OCI-LY1 (cell line): ENCODE measurements at regions not wholly inside any gene's neighbourhood (a gene's known extent, or its start where the extent isn't known, plus 50 kb on each side); places are given as distances from the start of the nearest gene placed in this dataset.

Source experiments
- H2AFZ ChIP-seq: fragments of 200-600 bp; sonication (generic), shearing (Covaris generic); 2 replicates; pipeline ENCODE4 v1.6.0; 2014; ENCODE audit warnings: antibody characterized with exemption, mild to moderate bottlenecking, low read length
- H3F3A ChIP-seq: fragments of 200-600 bp; sonication (generic), shearing (Covaris generic); 2 replicates; pipeline ENCODE4 v1.6.0; 2014; ENCODE audit warnings: mild to moderate bottlenecking, antibody characterized with exemption, low read length, moderate library complexity; ENCODE audit not compliant: insufficient read depth
- H3K27ac ChIP-seq: fragments of 200-600 bp; sonication (generic); 2 replicates; pipeline ENCODE4 v1.5.1; 2014; ENCODE audit warnings: low read length, mixed run types, mild to moderate bottlenecking, low read depth; ENCODE audit not compliant: poor library complexity, severe bottlenecking
- H3K27me3 ChIP-seq: fragments of 200-600 bp; sonication (generic); 2 replicates; pipeline ENCODE4 v1.6.0; 2014; ENCODE audit warnings: antibody characterized with exemption, mild to moderate bottlenecking, low read length, moderate library complexity; ENCODE audit not compliant: insufficient read depth
- H3K36me3 ChIP-seq: fragments of 200-600 bp; sonication (generic); 2 replicates; pipeline ENCODE4 v1.6.1; 2014; ENCODE audit warnings: mild to moderate bottlenecking, antibody characterized with exemption, low read length, moderate library complexity, mixed read lengths; ENCODE audit not compliant: insufficient read depth
- H3K4me1 ChIP-seq: fragments of 200-600 bp; sonication (generic); 2 replicates; pipeline ENCODE4 v1.5.1; 2014; ENCODE audit warnings: mild to moderate bottlenecking, low read length, moderate library complexity; ENCODE audit not compliant: insufficient read depth, severe bottlenecking
- H3K4me2 ChIP-seq: fragments of 200-600 bp; sonication (generic), shearing (Covaris generic); 2 replicates; pipeline ENCODE4 v1.6.1; 2014; ENCODE audit warnings: low read length
- H3K4me3 ChIP-seq: fragments of 200-600 bp; sonication (generic); 2 replicates; pipeline ENCODE4 v1.5.1; 2014; ENCODE audit warnings: low read length, low read depth, mild to moderate bottlenecking, mixed read lengths; ENCODE audit not compliant: poor library complexity, severe bottlenecking
- H3K79me2 ChIP-seq: fragments of 200-600 bp; shearing (Covaris generic); 2 replicates; pipeline ENCODE4 v1.6.1; 2016; ENCODE audit warnings: mixed run types, low read length, mixed read lengths; ENCODE audit not compliant: insufficient read depth
- H3K9ac ChIP-seq: fragments of 200-600 bp; sonication (generic), shearing (Covaris generic); 2 replicates; pipeline ENCODE4 v1.6.1; 2014; ENCODE audit warnings: mild to moderate bottlenecking, low read length, mixed read lengths
- H3K9me2 ChIP-seq: fragments of 200-600 bp; sonication (generic), shearing (Covaris generic); 2 replicates; pipeline ENCODE4 v1.6.1; 2014; ENCODE audit warnings: low read depth, mild to moderate bottlenecking, low read length, mixed read lengths
- H3K9me3 ChIP-seq: fragments of 200-600 bp; shearing (Covaris generic); 2 replicates; pipeline ENCODE4 v1.6.1; 2014; ENCODE audit warnings: low read length, mixed read lengths
- H4K20me1 ChIP-seq: fragments of 200-600 bp; sonication (generic), shearing (Covaris generic); 2 replicates; pipeline ENCODE4 v1.6.0; 2016; ENCODE audit warnings: mild to moderate bottlenecking, low read length; ENCODE audit not compliant: insufficient read depth
- EZH2 ChIP-seq: fragments of 200-600 bp; sonication (generic), shearing (Covaris generic); IDR thresholded peaks from 2 replicates; pipeline ENCODE4 v1.8.0; 2017; ENCODE audit warnings: borderline replicate concordance, mixed run types, mild to moderate bottlenecking, antibody characterized with exemption, low read length, moderate library complexity, mixed read lengths
- TF ChIP-seq, protein P1 (sequence below): fragments of 200-600 bp; sonication (generic), shearing (Covaris generic); IDR thresholded peaks from 2 replicates; pipeline ENCODE4 v1.5.1; 2017; ENCODE audit warnings: mild to moderate bottlenecking, antibody characterized with exemption, low read length, moderate library complexity, mixed read lengths

DNA sequence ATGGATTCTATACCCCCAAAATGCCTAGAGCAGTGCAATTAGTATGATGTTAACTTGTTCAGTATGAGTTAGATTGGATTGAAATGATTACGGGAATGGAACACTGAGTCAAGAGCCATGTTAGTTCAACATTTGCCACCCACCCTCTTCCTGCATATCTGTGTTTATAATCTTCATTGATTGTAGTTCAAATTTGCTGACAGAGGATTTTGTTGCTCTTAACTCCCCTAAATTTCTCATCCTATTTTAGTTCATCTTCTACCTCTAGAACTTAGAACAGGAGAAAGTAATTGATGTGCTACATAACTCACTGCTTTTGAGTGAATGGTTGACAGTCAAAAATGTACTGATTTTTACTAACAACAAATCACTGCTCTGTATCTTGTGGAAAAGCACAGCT, 673.5 kb upstream of the NRXN1 start:
- no peaks in the 10 kb centered on the region for H3K27me3 ChIP-seq
- no peak overlapping the region for H2AFZ ChIP-seq
- no peak for TF ChIP-seq EZH2
- TF ChIP-seq, protein P1, sequence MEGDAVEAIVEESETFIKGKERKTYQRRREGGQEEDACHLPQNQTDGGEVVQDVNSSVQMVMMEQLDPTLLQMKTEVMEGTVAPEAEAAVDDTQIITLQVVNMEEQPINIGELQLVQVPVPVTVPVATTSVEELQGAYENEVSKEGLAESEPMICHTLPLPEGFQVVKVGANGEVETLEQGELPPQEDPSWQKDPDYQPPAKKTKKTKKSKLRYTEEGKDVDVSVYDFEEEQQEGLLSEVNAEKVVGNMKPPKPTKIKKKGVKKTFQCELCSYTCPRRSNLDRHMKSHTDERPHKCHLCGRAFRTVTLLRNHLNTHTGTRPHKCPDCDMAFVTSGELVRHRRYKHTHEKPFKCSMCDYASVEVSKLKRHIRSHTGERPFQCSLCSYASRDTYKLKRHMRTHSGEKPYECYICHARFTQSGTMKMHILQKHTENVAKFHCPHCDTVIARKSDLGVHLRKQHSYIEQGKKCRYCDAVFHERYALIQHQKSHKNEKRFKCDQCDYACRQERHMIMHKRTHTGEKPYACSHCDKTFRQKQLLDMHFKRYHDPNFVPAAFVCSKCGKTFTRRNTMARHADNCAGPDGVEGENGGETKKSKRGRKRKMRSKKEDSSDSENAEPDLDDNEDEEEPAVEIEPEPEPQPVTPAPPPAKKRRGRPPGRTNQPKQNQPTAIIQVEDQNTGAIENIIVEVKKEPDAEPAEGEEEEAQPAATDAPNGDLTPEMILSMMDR, result no peak
- H3K36me3 ChIP-seq, result no peaks in the 10 kb centered on the region
- no peaks in the 10 kb centered on the region for H4K20me1 ChIP-seq
- H3K27ac ChIP-seq, result no peak overlapping the region
- H3K9ac ChIP-seq, result no peak overlapping the region
- no peaks in the 10 kb centered on the region for H3K79me2 ChIP-seq
- H3F3A ChIP-seq, result no peaks in the 10 kb centered on the region
- H3K9me3 ChIP-seq, result no peaks in the 10 kb centered on the region
- H3K9me2 ChIP-seq, result no peaks in the 10 kb centered on the region
- no peak overlapping the region for H3K4me3 ChIP-seq
- H3K4me1 ChIP-seq, result no peaks in the 10 kb centered on the region
- no peak overlapping the region for H3K4me2 ChIP-seq

DNA sequence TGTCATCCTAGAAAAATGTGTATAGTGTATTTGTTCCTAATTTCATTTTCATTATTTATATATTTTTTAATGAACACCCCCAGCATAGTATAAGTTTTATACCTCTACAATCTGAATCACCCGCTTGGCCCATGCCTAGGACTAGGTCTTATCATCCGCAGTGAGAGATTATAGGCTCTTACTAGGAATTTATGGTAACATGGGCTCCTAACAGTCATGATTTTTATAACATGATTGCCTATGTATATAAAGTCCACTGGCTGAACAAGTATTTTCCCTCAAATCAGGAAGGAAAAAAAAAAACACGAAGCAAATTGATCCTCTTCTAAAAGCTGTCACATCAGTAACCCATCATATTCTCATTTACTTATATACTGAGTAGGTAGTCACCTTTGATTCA, 666.1 kb upstream of the NRXN1 start:
- Histone ChIP-seq H3K4me1 (no peaks in the 10 kb centered on the region), H3K9me3 (no peaks in the 10 kb centered on the region), H3K4me3 (no peak overlapping the region), H3K9me2 (no peaks in the 10 kb centered on the region), H2AFZ (no peak overlapping the region), H4K20me1 (no peaks in the 10 kb centered on the region), H3K4me2 (no peak overlapping the region), H3F3A (no peaks in the 10 kb centered on the region), H3K79me2 (no peaks in the 10 kb centered on the region), H3K27me3 (no peaks in the 10 kb centered on the region), H3K27ac (no peak overlapping the region), H3K36me3 (no peaks in the 10 kb centered on the region), H3K9ac (no peak overlapping the region)
- TF ChIP-seq, protein P1, result no peak
- TF ChIP-seq EZH2, result no peak

DNA sequence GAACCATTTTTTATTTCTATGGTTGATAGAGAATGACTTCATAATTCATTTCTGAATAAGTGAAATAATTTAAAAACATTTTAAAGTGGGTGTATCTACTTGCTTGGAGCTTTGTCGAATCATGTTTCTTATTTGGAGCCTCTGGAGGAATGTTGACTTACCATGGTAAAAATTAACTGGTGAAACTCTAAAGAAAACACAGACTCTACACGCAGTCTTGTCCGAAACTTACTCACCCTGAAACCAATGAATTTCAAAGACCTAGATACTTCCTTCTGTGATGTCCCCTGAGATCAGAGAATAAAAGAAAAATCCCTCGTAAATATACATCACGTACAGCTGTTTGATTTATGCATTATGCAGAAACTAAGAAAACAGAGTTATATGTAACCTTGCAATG, 665.2 kb upstream of the NRXN1 start:
- Histone ChIP-seq H2AFZ (no peak overlapping the region), H4K20me1 (no peaks in the 10 kb centered on the region), H3K36me3 (no peaks in the 10 kb centered on the region), H3F3A (no peaks in the 10 kb centered on the region), H3K9me2 (no peaks in the 10 kb centered on the region), H3K4me3 (no peak overlapping the region), H3K9me3 (no peaks in the 10 kb centered on the region), H3K27me3 (no peaks in the 10 kb centered on the region), H3K79me2 (no peaks in the 10 kb centered on the region), H3K27ac (no peak overlapping the region), H3K4me1 (no peaks in the 10 kb centered on the region), H3K9ac (no peak overlapping the region), H3K4me2 (no peak overlapping the region)
- TF ChIP-seq, protein P1, result no peak
- TF ChIP-seq EZH2, result no peak
